Neuronal stem cell (in vitro differentiated cells): ENCODE measurements at regions not wholly inside any gene's neighbourhood (a gene's known extent, or its start where the extent isn't known, plus 50 kb on each side); places are given as distances from the start of the nearest gene placed in this dataset.

Source experiments
- DNase-seq: peaks from one replicate; pipeline ENCODE4 v3.0.0-alpha.2; 2013; ENCODE audit warnings: low spot score
- H2AFZ ChIP-seq: one replicate; pipeline ENCODE4 v1.6.1; 2013; ENCODE audit warnings: mild to moderate bottlenecking, low read length, inconsistent platforms
- H2AK5ac ChIP-seq: 2 replicates; pipeline ENCODE4 v1.6.1; 2013; ENCODE audit warnings: low read depth, mild to moderate bottlenecking, inconsistent platforms, low read length, moderate library complexity, mixed read lengths
- H2BK120ac ChIP-seq: 2 replicates; pipeline ENCODE4 v1.6.1; 2013; ENCODE audit warnings: low read depth, mild to moderate bottlenecking, inconsistent platforms, low read length, moderate library complexity, mixed read lengths
- H2BK12ac ChIP-seq: one replicate; pipeline ENCODE4 v1.6.1; 2013; ENCODE audit warnings: low read length, inconsistent platforms
- H2BK15ac ChIP-seq: 2 replicates; pipeline ENCODE4 v1.6.1; 2013; ENCODE audit warnings: mild to moderate bottlenecking, low read length, inconsistent platforms, mixed read lengths
- H2BK5ac ChIP-seq: one replicate; pipeline ENCODE4 v1.6.1; 2013; ENCODE audit warnings: inconsistent platforms, mild to moderate bottlenecking, low read length, moderate library complexity
- H3K14ac ChIP-seq: one replicate; pipeline ENCODE4 v1.6.1; 2013; ENCODE audit warnings: low read length, inconsistent platforms
- H3K18ac ChIP-seq: 2 replicates; pipeline ENCODE4 v1.6.1; 2013; ENCODE audit warnings: low read length, inconsistent platforms
- H3K23ac ChIP-seq: 2 replicates; pipeline ENCODE4 v1.6.1; 2013; ENCODE audit warnings: low read depth, mild to moderate bottlenecking, mixed read lengths, low read length, inconsistent platforms; ENCODE audit not compliant: poor library complexity
- H3K27ac ChIP-seq: replicated peaks from 3 replicates; pipeline ENCODE4 v1.5.1; 2013; ENCODE audit warnings: low read length, inconsistent platforms
- H3K27me3 ChIP-seq, 3 experiments: 2 replicates each; pipeline ENCODE4 v1.6.1; 2013; ENCODE audit warnings: low read length in 3 of 3, mild to moderate bottlenecking in 2 of 3, inconsistent platforms in 1 of 3, low read depth in 1 of 3, mixed read lengths in 1 of 3, moderate library complexity in 1 of 3; ENCODE audit not compliant: control insufficient read depth in 3 of 3, insufficient read depth in 3 of 3
- H3K36me3 ChIP-seq, 2 donors: replicated peaks in 1 of 2; 2 replicates each; pipeline ENCODE4 v1.6.1; 2013; ENCODE audit warnings: low read length in 2 of 2; ENCODE audit not compliant: control insufficient read depth in 2 of 2, insufficient read depth in 2 of 2
- H3K4ac ChIP-seq: 2 replicates; pipeline ENCODE4 v1.6.1; 2013; ENCODE audit warnings: inconsistent platforms, mild to moderate bottlenecking, low read length, moderate library complexity
- H3K4me1 ChIP-seq, 2 donors: 1 replicate in 1 of 2; 2 replicates in 1 of 2; pipeline ENCODE4 v1.6.1; 2013; ENCODE audit warnings: low read length in 2 of 2, low read depth in 1 of 2; ENCODE audit not compliant: control insufficient read depth in 2 of 2, insufficient read depth in 1 of 2
- H3K4me2 ChIP-seq: one replicate; pipeline ENCODE4 v1.6.1; 2013; ENCODE audit warnings: mild to moderate bottlenecking, low read length, inconsistent platforms; ENCODE audit not compliant: insufficient read depth, poor library complexity, severe bottlenecking
- H3K4me3 ChIP-seq, 2 donors: 2 replicates each; pipeline ENCODE4 v1.5.1; 2013; ENCODE audit warnings: low read length in 2 of 2, mild to moderate bottlenecking in 2 of 2, inconsistent platforms in 1 of 2, moderate library complexity in 1 of 2
- H3K79me1 ChIP-seq: one replicate; pipeline ENCODE4 v1.6.1; 2013; ENCODE audit warnings: low read depth, mild to moderate bottlenecking, inconsistent platforms, low read length, moderate library complexity
- H3K9ac ChIP-seq: one replicate; pipeline ENCODE4 v1.6.1; 2013; ENCODE audit warnings: mild to moderate bottlenecking, low read depth, low read length, inconsistent platforms; ENCODE audit not compliant: poor library complexity
- H3K9me3 ChIP-seq, 2 donors: replicated peaks in 1 of 2; 2 replicates each; pipeline versions ENCODE3 to v1.6.1; 2013; ENCODE audit warnings: low read length in 2 of 2, mild to moderate bottlenecking in 2 of 2, inconsistent platforms in 1 of 2, low read depth in 1 of 2, mixed read lengths in 1 of 2, moderate library complexity in 1 of 2; ENCODE audit not compliant: control insufficient read depth in 2 of 2, insufficient read depth in 1 of 2
- H4K8ac ChIP-seq: one replicate; pipeline ENCODE4 v1.6.1; 2013; ENCODE audit warnings: low read depth, mild to moderate bottlenecking, inconsistent platforms, low read length, moderate library complexity
- H4K91ac ChIP-seq: one replicate; pipeline ENCODE4 v1.6.1; 2013; ENCODE audit warnings: low read length, low read depth, mild to moderate bottlenecking, inconsistent platforms; ENCODE audit not compliant: poor library complexity
- WGBS, 2 donors: extraction: QIAGEN DNeasy Blood & Tissue Kit; methylation state at CpG; one replicate each; pipeline ENCODE4 v1.1.7; 2013; ENCODE audit warnings: missing lambda C conversion rate in 2 of 2, mixed read lengths in 1 of 2; ENCODE audit not compliant: insufficient read length in 2 of 2, insufficient replicate concordance in 1 of 2; ENCODE audit errors: extremely low coverage in 2 of 2; 5-methylcytosine and 5-hydroxymethylcytosine counted together

DNA sequence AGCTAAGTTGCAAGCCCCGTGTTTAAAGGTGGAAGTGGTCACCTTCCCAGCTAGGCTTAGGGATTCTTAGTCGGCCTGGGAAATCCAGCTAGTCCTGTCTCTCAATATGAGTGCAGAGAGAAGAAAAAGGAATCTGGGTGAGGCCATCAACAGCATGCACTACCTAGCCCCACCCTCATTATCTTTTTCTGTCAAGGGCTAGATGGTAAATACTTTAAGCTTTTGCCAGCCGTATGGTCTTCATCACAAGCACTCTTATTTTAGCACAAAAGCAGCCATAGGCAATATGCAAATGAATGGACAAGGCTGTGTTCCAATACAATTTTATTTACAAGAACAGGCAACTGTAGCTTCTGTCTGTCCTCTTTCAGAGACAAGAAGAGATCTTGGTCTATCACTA lies 282.9 kb downstream of the ZNF674 start:
- Histone ChIP-seq H3K27me3 (no peaks in the 10 kb centered on the region), H2AK5ac (no peak overlapping the region), H3K18ac (no peak overlapping the region), H2BK12ac (no peak overlapping the region), H3K23ac (no peak overlapping the region), H2BK120ac (no peak overlapping the region), H3K4me3 (no peak overlapping the region), H3K4ac (no peak overlapping the region), H3K4me2 (no peak overlapping the region), H3K79me1 (no peaks in the 10 kb centered on the region), H3K27ac (no peak overlapping the region), H2AFZ (no peak overlapping the region), H3K9ac (no peak overlapping the region), H4K91ac (no peak overlapping the region), H2BK15ac (no peak overlapping the region), H3K4me1 (no peaks in the 10 kb centered on the region), H3K36me3 (no peaks in the 10 kb centered on the region), H3K9me3 (no peaks in the 10 kb centered on the region), H3K14ac (no peak overlapping the region), H2BK5ac (no peak overlapping the region), H4K8ac (no peak overlapping the region)
- no CpG with 5 or more reads among the region's 3 CpGs for WGBS, 2 donors
- no peak for DNase-seq

DNA sequence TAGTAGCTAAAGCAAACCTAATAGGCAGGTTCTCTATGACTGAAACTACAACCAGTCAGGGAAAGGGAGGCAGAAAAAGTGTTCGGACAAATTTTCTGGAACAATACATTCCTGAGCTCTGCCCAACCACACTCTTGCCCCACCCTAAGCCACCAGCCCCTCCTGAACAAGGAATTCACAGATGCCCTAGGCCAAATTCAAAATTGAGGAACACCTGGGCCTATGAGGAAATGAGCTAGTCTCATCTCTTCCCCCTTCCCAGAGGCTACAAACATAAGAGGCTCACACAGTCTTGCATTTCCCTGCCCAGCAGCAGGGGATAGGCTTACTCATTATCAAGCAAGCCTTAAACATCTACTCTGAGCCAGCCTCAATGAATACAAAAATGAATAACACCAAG lies 284.7 kb downstream of the ZNF674 start:
- Histone ChIP-seq H3K4me3 (no peak overlapping the region), H2AK5ac (no peak overlapping the region), H3K27me3 (no peaks in the 10 kb centered on the region), H3K23ac (no peak overlapping the region), H3K79me1 (no peaks in the 10 kb centered on the region), H3K36me3 (no peaks in the 10 kb centered on the region), H2AFZ (no peak overlapping the region), H4K91ac (no peak overlapping the region), H3K18ac (no peak overlapping the region), H2BK12ac (no peak overlapping the region), H3K4ac (no peak overlapping the region), H2BK120ac (no peak overlapping the region), H2BK5ac (no peak overlapping the region), H3K27ac (no peak overlapping the region), H2BK15ac (no peak overlapping the region), H3K9me3 (no peaks in the 10 kb centered on the region), H3K4me1 (no peaks in the 10 kb centered on the region), H3K4me2 (no peak overlapping the region), H3K9ac (no peak overlapping the region), H3K14ac (no peak overlapping the region), H4K8ac (no peak overlapping the region)
- no peak for DNase-seq
- no CpG with 5 or more reads among the region's 1 CpG for WGBS, 2 donors

DNA sequence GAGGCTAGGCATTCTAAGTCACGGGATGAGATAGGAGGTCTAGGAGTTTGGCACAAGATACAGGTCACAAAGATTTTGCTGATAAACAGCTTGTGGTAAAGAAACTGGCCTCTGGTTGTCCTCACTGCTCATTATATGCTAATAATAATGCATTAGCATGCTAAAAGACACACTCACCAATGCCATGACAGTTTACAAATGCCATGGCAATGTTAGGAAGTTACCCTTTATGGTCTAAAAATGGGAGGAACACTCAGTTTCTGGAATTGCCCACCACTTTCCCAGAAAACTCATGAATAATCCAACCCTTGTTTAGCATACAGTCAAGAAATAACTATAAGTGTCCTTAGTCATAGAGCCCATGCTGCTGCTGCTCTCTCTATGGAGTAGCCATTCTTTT lies 286.9 kb downstream of the ZNF674 start:
- Histone ChIP-seq H3K9me3 (no peaks in the 10 kb centered on the region), H3K4me3 (no peak overlapping the region), H3K23ac (no peak overlapping the region), H4K8ac (no peak overlapping the region), H3K27ac (no peak overlapping the region), H2BK15ac (no peak overlapping the region), H3K18ac (no peak overlapping the region), H3K79me1 (no peaks in the 10 kb centered on the region), H3K9ac (no peak overlapping the region), H3K4me2 (no peak overlapping the region), H3K36me3 (no peaks in the 10 kb centered on the region), H2BK12ac (no peak overlapping the region), H2AFZ (no peak overlapping the region), H3K14ac (no peak overlapping the region), H3K4ac (no peak overlapping the region), H4K91ac (no peak overlapping the region), H3K27me3 (no peaks in the 10 kb centered on the region), H3K4me1 (no peaks in the 10 kb centered on the region), H2AK5ac (no peak overlapping the region), H2BK120ac (no peak overlapping the region), H2BK5ac (no peak overlapping the region)
- DNase-seq = no peak
- WGBS, 2 donors = no CpG with 5 or more reads among the region's 1 CpG

DNA sequence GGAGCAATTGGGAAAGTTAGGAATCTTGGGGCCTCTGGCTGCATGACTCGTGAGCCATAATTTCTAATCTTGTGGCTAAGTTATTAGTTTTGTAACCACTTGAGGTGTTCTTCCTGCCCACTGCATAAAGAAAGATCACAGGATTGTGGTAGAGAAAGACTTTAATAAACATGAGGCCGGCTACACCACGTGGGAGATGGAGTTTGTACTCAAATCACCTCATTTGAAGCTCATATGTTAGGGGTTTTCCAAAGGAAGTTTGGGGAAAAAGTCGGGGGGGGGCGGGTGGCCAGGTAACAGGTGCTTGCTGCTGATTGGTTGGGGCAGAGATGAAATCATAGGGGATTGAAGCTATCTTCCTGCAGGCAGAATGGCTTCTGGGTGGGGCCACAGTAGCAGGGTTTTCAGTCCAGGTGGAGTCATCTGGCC lies 287.8 kb downstream of the ZNF674 start:
- WGBS, 2 donors = no CpG with 5 or more reads among the region's 5 CpGs
- H3K79me1 ChIP-seq = no peaks in the 10 kb centered on the region
- H4K8ac ChIP-seq = no peak overlapping the region
- H2BK5ac ChIP-seq = no peak overlapping the region
- H3K4me2 ChIP-seq = no peak overlapping the region
- no peak overlapping the region for H2BK120ac ChIP-seq
- no peak overlapping the region for H3K23ac ChIP-seq
- no peak overlapping the region for H2BK15ac ChIP-seq
- DNase-seq = no peak
- H3K4me3 ChIP-seq = no peak overlapping the region
- no peak overlapping the region for H4K91ac ChIP-seq
- H2AFZ ChIP-seq = no peak overlapping the region
- no peaks in the 10 kb centered on the region for H3K27me3 ChIP-seq
- no peak overlapping the region for H2AK5ac ChIP-seq
- no peak overlapping the region for H3K27ac ChIP-seq
- H3K36me3 ChIP-seq = no peaks in the 10 kb centered on the region
- no peaks in the 10 kb centered on the region for H3K9me3 ChIP-seq
- no peak overlapping the region for H3K9ac ChIP-seq
- no peak overlapping the region for H2BK12ac ChIP-seq
- no peak overlapping the region for H3K18ac ChIP-seq
- H3K4me1 ChIP-seq = no peaks in the 10 kb centered on the region
- no peak overlapping the region for H3K4ac ChIP-seq
- H3K14ac ChIP-seq = no peak overlapping the region
